Kidney epithelial cell (primary cell): ENCODE measurements at regions not wholly inside any gene's neighbourhood (a gene's known extent, or its start where the extent isn't known, plus 50 kb on each side); places are given as distances from the start of the nearest gene placed in this dataset.

Source experiments
- DNase-seq: peaks from one replicate; pipeline ENCODE4 v3.0.0-alpha.2; 2010; ENCODE audit warnings: low read depth
- H3K27me3 ChIP-seq: 2 replicates; pipeline ENCODE4 v1.6.0; 2011; ENCODE audit warnings: low read length; ENCODE audit not compliant: control insufficient read depth, insufficient read depth
- H3K36me3 ChIP-seq: 2 replicates; pipeline ENCODE4 v1.5.1; 2011; ENCODE audit warnings: low read length; ENCODE audit not compliant: control insufficient read depth, insufficient read depth
- H3K4me3 ChIP-seq: 2 replicates; pipeline ENCODE4 v1.5.1; 2011; ENCODE audit warnings: low read depth, mild to moderate bottlenecking, control low read depth, low read length
- CTCF ChIP-seq: IDR thresholded peaks from 2 replicates; pipeline ENCODE4 v1.5.1; 2011; ENCODE audit warnings: mild to moderate bottlenecking, moderate library complexity, low read length, control low read depth, inconsistent platforms; ENCODE audit not compliant: insufficient read depth, poor library complexity, severe bottlenecking

DNA sequence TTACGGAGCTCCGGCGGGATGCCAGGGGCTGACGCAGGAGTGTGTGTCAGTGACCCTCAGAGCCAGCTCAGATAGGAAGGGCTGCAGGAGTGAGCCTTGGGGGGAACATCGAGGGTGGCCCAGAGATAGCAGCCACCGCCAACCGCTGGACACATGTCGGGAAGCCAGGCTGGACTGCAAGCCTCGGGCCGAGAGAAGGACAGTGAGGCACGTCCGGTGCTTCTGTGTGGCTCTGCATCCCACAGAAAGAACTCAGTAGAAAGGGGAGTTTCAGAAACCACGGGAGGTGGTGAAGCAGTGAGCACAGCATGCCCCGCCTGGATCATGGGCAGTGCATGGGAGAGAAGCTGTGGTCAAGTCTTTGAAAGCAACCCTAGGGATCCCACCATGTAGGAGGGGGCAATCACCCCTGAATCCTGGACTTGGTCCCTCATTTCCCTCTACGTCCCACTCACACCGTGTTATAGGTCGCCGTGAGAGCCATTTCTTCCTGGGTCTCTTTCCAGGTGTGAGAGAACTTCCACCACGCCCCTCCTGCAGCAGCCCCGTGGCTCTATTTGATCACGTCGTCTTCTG is 383.7 kb upstream of the CDH4 start:
- H3K4me3 ChIP-seq, result no peak overlapping the region
- no peak for DNase-seq
- peaks cover 3% of the 10 kb centered on the region for H3K27me3 ChIP-seq
- H3K36me3 ChIP-seq, result no peaks in the 10 kb centered on the region
- TF ChIP-seq CTCF, result no peak

DNA sequence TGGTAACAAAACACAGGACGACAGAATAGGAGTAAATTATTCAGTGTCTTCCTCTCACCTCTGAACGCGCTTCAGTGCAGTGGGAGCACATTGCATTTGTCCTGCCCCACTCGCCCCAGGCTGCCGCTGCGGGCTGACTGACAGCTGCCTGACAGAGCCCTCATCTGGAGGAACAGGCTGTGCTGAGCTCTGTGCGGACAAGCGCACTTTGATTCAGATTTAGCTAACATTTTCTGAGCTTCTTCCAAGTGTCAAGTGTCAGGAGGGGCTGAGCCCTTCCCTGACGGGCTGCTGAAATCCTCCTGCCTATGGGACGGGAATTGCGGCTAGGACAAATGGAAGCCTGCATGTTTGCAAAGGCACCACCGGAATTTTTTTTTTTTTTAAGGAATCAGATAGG is 383.0 kb upstream of the CDH4 start:
- DNase-seq, result no peak
- no peak overlapping the region for H3K4me3 ChIP-seq
- no peaks in the 10 kb centered on the region for H3K36me3 ChIP-seq
- peaks cover 3% of the 10 kb centered on the region for H3K27me3 ChIP-seq
- no peak for TF ChIP-seq CTCF

DNA sequence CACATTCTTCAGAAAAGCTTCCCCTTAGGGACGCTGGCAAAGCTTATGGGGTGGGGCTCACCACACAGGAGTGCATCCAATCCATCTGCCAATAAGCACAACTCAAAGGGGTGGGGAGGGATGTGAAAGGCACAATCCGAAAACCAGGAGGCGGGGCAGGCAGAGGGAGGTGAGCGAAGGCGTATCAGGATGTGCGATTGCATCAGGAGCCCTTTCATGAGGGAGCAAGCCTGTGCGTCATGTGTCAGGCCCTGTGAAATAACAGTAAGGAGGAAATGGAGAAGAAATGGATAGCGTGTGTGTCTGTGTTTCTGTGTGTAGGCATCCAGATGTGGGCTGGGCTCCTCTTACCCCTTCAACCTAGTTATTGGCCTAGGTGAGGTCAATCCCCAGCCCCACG is 382.4 kb upstream of the CDH4 start:
- no peak for TF ChIP-seq CTCF
- DNase-seq, result no peak
- Histone ChIP-seq H3K36me3 (no peaks in the 10 kb centered on the region), H3K27me3 (peaks cover 3% of the 10 kb centered on the region), H3K4me3 (no peak overlapping the region)

- H3K27me3 ChIP-seq, result peaks cover 3% of the 10 kb centered on the region
- no peak for TF ChIP-seq CTCF
- H3K4me3 ChIP-seq, result no peak overlapping the region
- no peaks in the 10 kb centered on the region for H3K36me3 ChIP-seq
- DNase-seq, result no peak
These were observed 382.0 kb upstream of the CDH4 start for GRCh38 chr20:60870040-60870439.

- Histone ChIP-seq H3K4me3 (no peak overlapping the region), H3K27me3 (peaks cover 3% of the 10 kb centered on the region), H3K36me3 (no peaks in the 10 kb centered on the region)
- DNase-seq, result no peak
- no peak for TF ChIP-seq CTCF
These were observed 379.8 kb upstream of the CDH4 start for GRCh38 chr20:60872224-60872623.

- no peak for TF ChIP-seq CTCF
These were observed 374.8 kb upstream of the CDH4 start for GRCh38 chr20:60877071-60877857.

More at GRCh38 chr20:60877071-60877857, 374.8 kb upstream of the CDH4 start:
- no peak overlapping the region for H3K4me3 ChIP-seq
- no peaks in the 10 kb centered on the region for H3K27me3 ChIP-seq
- no peaks in the 10 kb centered on the region for H3K36me3 ChIP-seq
- DNase-seq, result no peak
